ENCODE measurements at regions not wholly inside any gene's neighbourhood (a gene's known extent, or its start where the extent isn't known, plus 50 kb on each side); places are given as distances from the start of the nearest gene placed in this dataset.

DNA sequence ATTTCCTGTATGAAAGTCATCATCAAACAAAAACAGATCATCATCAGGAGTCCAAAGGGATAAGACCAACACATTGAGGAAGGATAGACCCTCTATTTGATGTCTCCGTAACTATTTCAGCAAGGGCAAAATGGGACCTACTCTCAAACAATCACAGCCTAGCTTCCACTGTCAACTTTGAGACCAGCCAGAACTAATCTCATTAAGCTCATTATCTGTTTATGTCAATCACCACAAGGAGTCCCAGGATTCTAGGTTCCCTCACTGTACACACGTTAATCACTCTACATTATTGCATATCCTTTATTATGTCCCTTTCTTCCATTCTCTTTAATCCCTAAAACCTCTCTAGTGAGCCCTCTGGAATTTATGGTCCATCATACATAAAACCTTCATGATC, 370.3 kb upstream of the LINC00305 start:
- Histone ChIP-seq H4K20me1 (ENCODE audit: insufficient read depth, low read length) (no peaks in the 10 kb centered on the region), H3K4me1 (ENCODE audit: insufficient read depth, low read length) (no peaks in the 10 kb centered on the region), H3K9ac (ENCODE audit: low read depth, low read length) (no peak overlapping the region), H3K9me3 (ENCODE audit: insufficient read depth, low read length, severe bottlenecking) (no peaks in the 10 kb centered on the region), H3K27ac (ENCODE audit: low read length) (no peak overlapping the region), H3K79me2 (ENCODE audit: insufficient read depth, low read length) (no peaks in the 10 kb centered on the region), H3K27me3 (ENCODE audit: insufficient read depth, low read length, poor library complexity) (no peaks in the 10 kb centered on the region), H3K4me3 (ENCODE audit: low read depth in 1 of 2, low read length in 2 of 2) (no peak overlapping the region), H3K36me3 (ENCODE audit: insufficient read depth, low read length) (no peaks in the 10 kb centered on the region), H3K4me2 (ENCODE audit: insufficient read depth, low read length) (no peak overlapping the region), H2AFZ (ENCODE audit: low read depth, low read length) (no peak overlapping the region)
- TF ChIP-seq, protein P1, sequence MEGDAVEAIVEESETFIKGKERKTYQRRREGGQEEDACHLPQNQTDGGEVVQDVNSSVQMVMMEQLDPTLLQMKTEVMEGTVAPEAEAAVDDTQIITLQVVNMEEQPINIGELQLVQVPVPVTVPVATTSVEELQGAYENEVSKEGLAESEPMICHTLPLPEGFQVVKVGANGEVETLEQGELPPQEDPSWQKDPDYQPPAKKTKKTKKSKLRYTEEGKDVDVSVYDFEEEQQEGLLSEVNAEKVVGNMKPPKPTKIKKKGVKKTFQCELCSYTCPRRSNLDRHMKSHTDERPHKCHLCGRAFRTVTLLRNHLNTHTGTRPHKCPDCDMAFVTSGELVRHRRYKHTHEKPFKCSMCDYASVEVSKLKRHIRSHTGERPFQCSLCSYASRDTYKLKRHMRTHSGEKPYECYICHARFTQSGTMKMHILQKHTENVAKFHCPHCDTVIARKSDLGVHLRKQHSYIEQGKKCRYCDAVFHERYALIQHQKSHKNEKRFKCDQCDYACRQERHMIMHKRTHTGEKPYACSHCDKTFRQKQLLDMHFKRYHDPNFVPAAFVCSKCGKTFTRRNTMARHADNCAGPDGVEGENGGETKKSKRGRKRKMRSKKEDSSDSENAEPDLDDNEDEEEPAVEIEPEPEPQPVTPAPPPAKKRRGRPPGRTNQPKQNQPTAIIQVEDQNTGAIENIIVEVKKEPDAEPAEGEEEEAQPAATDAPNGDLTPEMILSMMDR (IDR thresholded peaks at IDR 0.05; ENCODE audit: borderline replicate concordance, extremely low read depth, low read length, poor library complexity, severe bottlenecking), result no peak
- TF ChIP-seq EZH2 (IDR thresholded peaks at IDR 0.05; ENCODE audit: borderline replicate concordance, low read depth, low read length, severe bottlenecking), result no peak
- ATAC-seq (ENCODE audit: insufficient read depth, low read depth) (no peak), DNase-seq (no peak)

- ATAC-seq (ENCODE audit: insufficient read depth, low read depth) (no peak), DNase-seq (no peak)
- Histone ChIP-seq H4K20me1 (ENCODE audit: insufficient read depth, low read length) (no peaks in the 10 kb centered on the region), H3K9me3 (ENCODE audit: insufficient read depth, low read length, severe bottlenecking) (no peaks in the 10 kb centered on the region), H3K27ac (ENCODE audit: low read length) (no peak overlapping the region), H3K4me3 (ENCODE audit: low read depth in 1 of 2, low read length in 2 of 2) (no peak overlapping the region), H3K4me2 (ENCODE audit: insufficient read depth, low read length) (no peak overlapping the region), H3K36me3 (ENCODE audit: insufficient read depth, low read length) (no peaks in the 10 kb centered on the region), H3K9ac (ENCODE audit: low read depth, low read length) (no peak overlapping the region), H3K4me1 (ENCODE audit: insufficient read depth, low read length) (no peaks in the 10 kb centered on the region), H2AFZ (ENCODE audit: low read depth, low read length) (no peak overlapping the region), H3K27me3 (ENCODE audit: insufficient read depth, low read length, poor library complexity) (no peaks in the 10 kb centered on the region), H3K79me2 (ENCODE audit: insufficient read depth, low read length) (no peaks in the 10 kb centered on the region)
- TF ChIP-seq, protein P1 (IDR thresholded peaks at IDR 0.05; ENCODE audit: borderline replicate concordance, extremely low read depth, low read length, poor library complexity, severe bottlenecking), result no peak
- no peak for TF ChIP-seq EZH2 (IDR thresholded peaks at IDR 0.05; ENCODE audit: borderline replicate concordance, low read depth, low read length, severe bottlenecking)
Measured at GRCh38 chr18:64518191-64518590, 369.3 kb upstream of the LINC00305 start.

DNA sequence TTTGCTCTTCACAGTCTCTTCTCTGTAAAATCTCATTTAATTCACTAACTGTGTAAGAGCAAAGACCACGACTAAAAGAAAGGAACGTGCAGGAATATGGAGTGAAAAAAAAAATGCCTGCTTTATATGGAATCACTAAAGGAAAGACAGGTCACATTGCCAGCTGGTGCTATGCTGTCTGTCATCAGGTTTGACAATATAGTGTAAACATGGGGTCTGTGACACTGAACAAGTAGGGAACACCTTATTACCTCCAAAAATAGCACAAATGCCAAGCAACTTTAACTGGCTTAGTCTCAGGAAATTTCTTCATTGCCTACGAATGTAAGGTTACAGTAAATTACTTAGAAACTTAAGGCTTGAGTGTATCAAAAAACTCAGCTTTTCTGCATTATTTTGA, 364.5 kb upstream of the LINC00305 start:
- DNase-seq, result no peak
- no peaks in the 10 kb centered on the region for H3K36me3 ChIP-seq (ENCODE audit: insufficient read depth, low read length)
- no peaks in the 10 kb centered on the region for H3K79me2 ChIP-seq (ENCODE audit: insufficient read depth, low read length)
- no peak overlapping the region for H3K9ac ChIP-seq (ENCODE audit: low read depth, low read length)
- H3K4me2 ChIP-seq (ENCODE audit: insufficient read depth, low read length), result no peak overlapping the region
- TF ChIP-seq EZH2 (IDR thresholded peaks at IDR 0.05; ENCODE audit: borderline replicate concordance, low read depth, low read length, severe bottlenecking), result no peak
- TF ChIP-seq, protein P1 (IDR thresholded peaks at IDR 0.05; ENCODE audit: borderline replicate concordance, extremely low read depth, low read length, poor library complexity, severe bottlenecking), result no peak
- H4K20me1 ChIP-seq (ENCODE audit: insufficient read depth, low read length), result no peaks in the 10 kb centered on the region
- H3K27ac ChIP-seq (ENCODE audit: low read length), result no peak overlapping the region
- no peak overlapping the region for H2AFZ ChIP-seq (ENCODE audit: low read depth, low read length)
- no peaks in the 10 kb centered on the region for H3K4me1 ChIP-seq (ENCODE audit: insufficient read depth, low read length)
- H3K9me3 ChIP-seq (ENCODE audit: insufficient read depth, low read length, severe bottlenecking), result no peaks in the 10 kb centered on the region
- H3K4me3 ChIP-seq (ENCODE audit: low read depth in 1 of 2, low read length in 2 of 2), result no peak overlapping the region
- H3K27me3 ChIP-seq (ENCODE audit: insufficient read depth, low read length, poor library complexity), result no peaks in the 10 kb centered on the region
- ATAC-seq (ENCODE audit: insufficient read depth, low read depth), result no peak

GRCh38 chr18:64490207-64490606, 341.3 kb upstream of the LINC00305 start:
- no peak overlapping the region for H3K4me2 ChIP-seq (ENCODE audit: insufficient read depth, low read length)
- no peaks in the 10 kb centered on the region for H3K27me3 ChIP-seq (ENCODE audit: insufficient read depth, low read length, poor library complexity)
- H3K4me1 ChIP-seq (ENCODE audit: insufficient read depth, low read length), result no peaks in the 10 kb centered on the region
- H4K20me1 ChIP-seq (ENCODE audit: insufficient read depth, low read length), result no peaks in the 10 kb centered on the region
- H2AFZ ChIP-seq (ENCODE audit: low read depth, low read length), result no peak overlapping the region
- H3K4me3 ChIP-seq (ENCODE audit: low read depth in 1 of 2, low read length in 2 of 2), result no peak overlapping the region
- no peak overlapping the region for H3K27ac ChIP-seq (ENCODE audit: low read length)
- ATAC-seq (ENCODE audit: insufficient read depth, low read depth), result no peak
- DNase-seq, result no peak
- TF ChIP-seq, protein P1 (IDR thresholded peaks at IDR 0.05; ENCODE audit: borderline replicate concordance, extremely low read depth, low read length, poor library complexity, severe bottlenecking), result no peak
- TF ChIP-seq EZH2 (IDR thresholded peaks at IDR 0.05; ENCODE audit: borderline replicate concordance, low read depth, low read length, severe bottlenecking), result no peak
- no peaks in the 10 kb centered on the region for H3K36me3 ChIP-seq (ENCODE audit: insufficient read depth, low read length)
- H3K9ac ChIP-seq (ENCODE audit: low read depth, low read length), result no peak overlapping the region
- H3K79me2 ChIP-seq (ENCODE audit: insufficient read depth, low read length), result no peaks in the 10 kb centered on the region
- H3K9me3 ChIP-seq (ENCODE audit: insufficient read depth, low read length, severe bottlenecking), result no peaks in the 10 kb centered on the region

Measured in DND-41 (cell line).